Gastrocnemius medialis (tissue), 4 donors: ENCODE measurements at regions not wholly inside any gene's neighbourhood (a gene's known extent, or its start where the extent isn't known, plus 50 kb on each side); places are given as distances from the start of the nearest gene placed in this dataset.
"Not testable (repeated sequence)": the region's sequence is repeated elsewhere in the genome, so short reads cannot be mapped to it uniquely, and the experiment has no call there.

ENCODE experiments used
- CTCF ChIP-seq, 5 experiments: fragments of 450-650 bp in 3 of 5; fragments of 200-600 bp in 2 of 5; sonication (generic) in 2 of 5; IDR thresholded peaks in 4 of 5; conservative IDR thresholded peaks in 1 of 5; 1 replicate in 4 of 5; 2 replicates in 1 of 5; pipeline ENCODE4 v1.5.1; 2016 to 2019; ENCODE audit warnings: antibody characterized with exemption in 5 of 5, mild to moderate bottlenecking in 3 of 5, moderate library complexity in 3 of 5
- POLR2A ChIP-seq, 2 donors: fragments of 450-650 bp; IDR thresholded peaks; one replicate each; pipeline ENCODE4 v1.6.1; 2017; ENCODE audit warnings: antibody characterized with exemption in 2 of 2, mild to moderate bottlenecking in 2 of 2, moderate library complexity in 2 of 2

- TF ChIP-seq CTCF (IDR thresholded peaks at IDR 0.05 in 4 of 5, conservative IDR thresholded peaks at IDR 0.05 in 1 of 5); POLR2A (IDR thresholded peaks at IDR 0.05): not testable (repeated sequence)
Measured at GRCh38 chr4:164141755-164142375, 612.1 kb upstream of the SMIM31 start.
